HCT116 (cell line): ENCODE measurements at regions not wholly inside any gene's neighbourhood (a gene's known extent, or its start where the extent isn't known, plus 50 kb on each side); places are given as distances from the start of the nearest gene placed in this dataset.

ENCODE experiments used
- ATAC-seq: fragments of 200-7000 bp; cut with Tn5 transposase; 2 replicates; pipeline ENCODE4 v1.9.1; 2020; ENCODE audit warnings: mild to moderate bottlenecking, moderate library complexity
- BruUV-seq: library from RNA; stranded (reverse); fragments of 400-500 nt; replicated peaks from 2 replicates; lab custom pipeline; 2021; lab: Mats Ljungman, UMichigan
- CTCF ChIA-PET: fragments of 300-600 bp; sonication (Branson Sonifier 250); formaldehyde crosslinking; loops from one replicate; lab custom pipeline; 2021; ENCODE audit warnings: antibody characterized with exemption; lab: Charles Lee
- POLR2A ChIA-PET: fragments of 300-600, 350-600 bp; sonication (Branson Sonifier 250); formaldehyde crosslinking; loops from one replicate; lab custom pipeline; 2021; ENCODE audit warnings: antibody characterized with exemption; lab: Charles Lee
- RAD21 ChIA-PET, 2 experiments: fragments of 300-600 bp; sonication (Branson Sonifier 250); formaldehyde crosslinking; loops; one replicate each; lab custom pipeline; 2023; ENCODE audit warnings: low total read pairs in 2 of 2; ENCODE audit not compliant: uncharacterized antibody in 2 of 2, unreplicated experiment in 2 of 2, low non-redundant PET in 1 of 2; lab: Charles Lee
- DNase-seq: peaks from one replicate; pipeline ENCODE4 v3.0.0-alpha.2; 2010; ENCODE audit warnings: low read depth, low spot score
- H2AFZ ChIP-seq: fragments of 200-600 bp; shearing (Covaris generic), sonication (generic); 2 replicates; pipeline ENCODE4 v1.6.1; 2017; ENCODE audit warnings: low read depth, mixed run types, mixed read lengths, antibody characterized with exemption, low read length; ENCODE audit not compliant: poor library complexity, severe bottlenecking
- H3K27ac ChIP-seq: 2 replicates; pipeline ENCODE4 v1.5.1; 2012; ENCODE audit warnings: low read depth, low read length
- H3K27me3 ChIP-seq: fragments of 200-600 bp; sonication (generic); 2 replicates; pipeline ENCODE4 v1.6.1; 2016; ENCODE audit warnings: mixed run types, low read length, mixed read lengths; ENCODE audit not compliant: insufficient read depth
- H3K36me3 ChIP-seq, 2 experiments: fragments of 200-500 bp in 1 of 2; fragments of 200-600 bp in 1 of 2; sonication (Bioruptor generic) in 1 of 2; sonication (generic) in 1 of 2; 2 replicates each; pipeline versions ENCODE4 v1.5.1 to v1.6.1; 2014 to 2016; ENCODE audit warnings: low read length in 2 of 2, inconsistent platforms in 1 of 2, mixed read lengths in 1 of 2, mixed run types in 1 of 2; ENCODE audit not compliant: insufficient read depth in 2 of 2, control insufficient read depth in 1 of 2
- H3K4me1 ChIP-seq, 2 experiments: fragments of 200-600 bp in 1 of 2; sonication (generic) in 1 of 2; 2 replicates each; pipeline versions ENCODE4 v1.5.1 to v1.6.1; 2012 to 2017; ENCODE audit warnings: low read length in 2 of 2, inconsistent platforms in 1 of 2, mild to moderate bottlenecking in 1 of 2, mixed read lengths in 1 of 2, mixed run types in 1 of 2, moderate library complexity in 1 of 2; ENCODE audit not compliant: insufficient read depth in 2 of 2, control insufficient read depth in 1 of 2
- H3K4me2 ChIP-seq: fragments of 200-600 bp; sonication (generic); 2 replicates; pipeline ENCODE4 v1.6.1; 2017; ENCODE audit warnings: mixed run types, low read length, mixed read lengths
- H3K4me3 ChIP-seq, 2 experiments: fragments of 200-600 bp in 1 of 2; sonication (generic) in 1 of 2; replicated peaks in 1 of 2; 2 replicates each; pipeline ENCODE4 v1.5.1; 2011 to 2016; ENCODE audit warnings: low read length in 2 of 2, control low read depth in 1 of 2, low read depth in 1 of 2, mild to moderate bottlenecking in 1 of 2, mixed read lengths in 1 of 2, mixed run types in 1 of 2
- H3K79me2 ChIP-seq: fragments of 200-600 bp; sonication (generic); 2 replicates; pipeline ENCODE4 v1.6.1; 2017; ENCODE audit warnings: mild to moderate bottlenecking, mixed run types, low read length, moderate library complexity, mixed read lengths; ENCODE audit not compliant: insufficient read depth
- H3K9ac ChIP-seq: fragments of 200-600 bp; sonication (generic); 2 replicates; pipeline ENCODE4 v1.6.1; 2016; ENCODE audit warnings: low read length, mixed read lengths
- H3K9me2 ChIP-seq: fragments of 200-600 bp; sonication (generic), shearing (Covaris generic); 2 replicates; pipeline ENCODE4 v1.6.1; 2017; ENCODE audit warnings: mixed run types, mild to moderate bottlenecking, moderate library complexity; ENCODE audit not compliant: insufficient read depth
- H3K9me3 ChIP-seq, 2 experiments: fragments of 200-500 bp in 1 of 2; fragments of 200-600 bp in 1 of 2; sonication (Bioruptor generic) in 1 of 2; sonication (generic) in 1 of 2; 2 replicates each; pipeline ENCODE4 v1.6.1; 2014 to 2017; ENCODE audit warnings: low read length in 2 of 2, mixed read lengths in 2 of 2, inconsistent platforms in 1 of 2, low read depth in 1 of 2, mild to moderate bottlenecking in 1 of 2, mixed run types in 1 of 2, moderate library complexity in 1 of 2; ENCODE audit not compliant: control insufficient read depth in 1 of 2, insufficient read depth in 1 of 2
- H4K20me1 ChIP-seq: fragments of 200-600 bp; sonication (generic), shearing (Covaris generic); 2 replicates; pipeline ENCODE4 v1.6.1; 2017; ENCODE audit warnings: mixed run types, mild to moderate bottlenecking, moderate library complexity; ENCODE audit not compliant: insufficient read depth
- CEBPB ChIP-seq: IDR thresholded peaks from 2 replicates; pipeline ENCODE4 v1.6.1; 2012; ENCODE audit warnings: low read depth
- ELF1 ChIP-seq: IDR thresholded peaks from 2 replicates; pipeline ENCODE4 v1.6.1; 2012; ENCODE audit warnings: low read depth, borderline replicate concordance
- EZH2 ChIP-seq: fragments of 200-600 bp; sonication (generic); IDR thresholded peaks from 2 replicates; pipeline ENCODE4 v1.6.1; 2017; ENCODE audit warnings: antibody characterized with exemption, mixed run types
- EZH2phosphoT487 ChIP-seq: fragments of 200-600 bp; IDR thresholded peaks from 2 replicates; pipeline ENCODE4 v1.6.1; 2018; ENCODE audit warnings: antibody characterized with exemption, borderline replicate concordance
- FOSL1 ChIP-seq: IDR thresholded peaks from 2 replicates; pipeline ENCODE4 v1.6.1; 2012; ENCODE audit warnings: low read depth
- JUND ChIP-seq: IDR thresholded peaks from 2 replicates; pipeline ENCODE4 v1.6.1; 2012
- POLR2AphosphoS5 ChIP-seq: IDR thresholded peaks from 2 replicates; pipeline ENCODE4 v1.6.1; 2011; ENCODE audit warnings: mild to moderate bottlenecking, low read depth, low read length, moderate library complexity
- RAD21 ChIP-seq: IDR thresholded peaks from 2 replicates; pipeline ENCODE4 v1.6.1; 2012; ENCODE audit warnings: low read depth, mild to moderate bottlenecking
- SIN3A ChIP-seq: IDR thresholded peaks from 2 replicates; pipeline ENCODE4 v1.6.1; 2012; ENCODE audit warnings: low read depth
- SP1 ChIP-seq: IDR thresholded peaks from 2 replicates; pipeline ENCODE4 v1.6.1; 2012; ENCODE audit warnings: low read depth
- SRF ChIP-seq: IDR thresholded peaks from 2 replicates; pipeline ENCODE4 v1.6.1; 2012; ENCODE audit warnings: low read depth
- YY1 ChIP-seq: IDR thresholded peaks from 2 replicates; pipeline ENCODE4 v1.6.1; 2011; ENCODE audit warnings: low read length, low read depth, moderate library complexity, mild to moderate bottlenecking; ENCODE audit not compliant: insufficient replicate concordance; ENCODE audit errors: extremely low read depth
- ZNF274 ChIP-seq: fragments of 200-500 bp; sonication (Bioruptor generic); IDR thresholded peaks from 2 replicates; pipeline ENCODE4 v1.6.1; 2014; ENCODE audit warnings: mild to moderate bottlenecking, low read depth, low read length, inconsistent platforms
- intact Hi-C: fragments of 100-400 bp; cut with micrococcal nuclease; formaldehyde crosslinking; loops from 2 replicates; pipeline ENCODE4 v1.10.0; 2022
- TF ChIP-seq, protein P1 (sequence below), 3 experiments: fragments of 200-600 bp in 1 of 3; sonication (generic) in 1 of 3; IDR thresholded peaks in 2 of 3; conservative IDR thresholded peaks in 1 of 3; 2 replicates each; pipeline ENCODE4 v1.5.1; 2012 to 2017; ENCODE audit warnings: low read depth in 2 of 3, low read length in 2 of 3, antibody characterized with exemption in 1 of 3, borderline replicate concordance in 1 of 3, control low read depth in 1 of 3, mild to moderate bottlenecking in 1 of 3, mixed read lengths in 1 of 3, mixed run types in 1 of 3, moderate library complexity in 1 of 3; ENCODE audit not compliant: insufficient read depth in 1 of 3
- TF ChIP-seq, protein P2 (sequence below): IDR thresholded peaks from 2 replicates; pipeline ENCODE4 v1.6.1; 2012

DNA sequence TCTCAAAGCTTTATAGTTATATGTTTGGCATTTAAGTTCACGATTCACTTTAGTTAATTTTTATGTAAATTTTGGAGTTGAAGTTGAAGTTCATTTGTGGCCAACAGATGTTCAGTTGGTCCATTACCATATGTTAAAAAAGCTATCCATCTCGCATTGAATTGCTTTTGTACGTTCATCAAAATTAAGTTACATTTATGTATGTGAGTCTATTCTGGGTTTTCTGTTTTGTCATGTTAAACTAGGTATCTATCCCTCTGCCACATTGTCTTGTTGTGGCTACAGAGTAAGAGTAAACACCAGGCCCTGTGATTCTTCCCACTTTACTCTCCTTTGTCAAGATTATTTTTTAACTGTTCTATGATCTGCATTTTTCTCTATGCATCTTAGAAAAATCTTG, 237.3 kb downstream of the BMP2 start:
- no peak for TF ChIP-seq EZH2
- TF ChIP-seq CEBPB, result no peak
- DNase-seq (no peak), ATAC-seq (no peak)
- Histone ChIP-seq H3K27ac (no peak overlapping the region), H3K4me2 (no peak overlapping the region), H4K20me1 (no peaks in the 10 kb centered on the region), H3K9me3 (peaks cover 7 to 15% of the 10 kb centered on the region in 2 experiments), H3K27me3 (no peaks in the 10 kb centered on the region), H2AFZ (no peak overlapping the region), H3K9ac (no peak overlapping the region), H3K9me2 (no peaks in the 10 kb centered on the region), H3K4me3 (no peak overlapping the region), H3K79me2 (no peaks in the 10 kb centered on the region), H3K36me3 (no peaks in the 10 kb centered on the region; a peak in 1 of 4 replicates), H3K4me1 (no peaks in the 10 kb centered on the region)
- intact Hi-C loops, result no loop called here
- CTCF ChIA-PET, result no interaction called here
- RAD21 ChIA-PET, result no interaction called here
- BruUV-seq, result no TSS peak
- POLR2A ChIA-PET, result no interaction called here

DNA sequence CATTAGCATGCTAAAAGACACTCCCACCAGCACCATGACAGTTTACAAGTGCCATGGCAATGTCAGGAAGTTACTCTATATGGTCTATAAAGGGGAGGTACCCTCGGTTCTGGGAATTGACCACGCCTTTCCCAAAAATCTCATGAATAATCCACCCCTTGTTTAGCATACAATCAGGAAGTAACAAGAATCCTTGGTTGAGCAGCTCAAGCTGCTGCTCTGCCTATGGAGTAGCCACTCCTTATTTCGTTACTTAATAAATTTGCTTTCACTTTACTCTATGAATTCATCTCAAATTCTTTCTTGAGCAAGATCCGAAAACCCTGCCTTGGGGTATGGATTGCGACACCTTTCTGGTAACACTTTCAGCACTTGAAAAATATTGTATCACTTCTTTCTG, 243.0 kb downstream of the BMP2 start:
- H3K4me3 ChIP-seq, result no peak overlapping the region
- H3K4me2 ChIP-seq, result no peak overlapping the region
- no TSS peak for BruUV-seq
- no peaks in the 10 kb centered on the region for H3K9me2 ChIP-seq
- no peaks in the 10 kb centered on the region for H4K20me1 ChIP-seq
- H3K27ac ChIP-seq, result no peak overlapping the region
- intact Hi-C loops, result no loop called here
- H3K27me3 ChIP-seq, result no peaks in the 10 kb centered on the region
- TF ChIP-seq SRF (no peak), SIN3A (no peak), RAD21 (no peak), SP1 (no peak), POLR2AphosphoS5 (no peak), ELF1 (no peak), FOSL1 (no peak), ZNF274 (no peak), YY1 (no peak), EZH2phosphoT487 (no peak), JUND (no peak)
- TF ChIP-seq, protein P1, sequence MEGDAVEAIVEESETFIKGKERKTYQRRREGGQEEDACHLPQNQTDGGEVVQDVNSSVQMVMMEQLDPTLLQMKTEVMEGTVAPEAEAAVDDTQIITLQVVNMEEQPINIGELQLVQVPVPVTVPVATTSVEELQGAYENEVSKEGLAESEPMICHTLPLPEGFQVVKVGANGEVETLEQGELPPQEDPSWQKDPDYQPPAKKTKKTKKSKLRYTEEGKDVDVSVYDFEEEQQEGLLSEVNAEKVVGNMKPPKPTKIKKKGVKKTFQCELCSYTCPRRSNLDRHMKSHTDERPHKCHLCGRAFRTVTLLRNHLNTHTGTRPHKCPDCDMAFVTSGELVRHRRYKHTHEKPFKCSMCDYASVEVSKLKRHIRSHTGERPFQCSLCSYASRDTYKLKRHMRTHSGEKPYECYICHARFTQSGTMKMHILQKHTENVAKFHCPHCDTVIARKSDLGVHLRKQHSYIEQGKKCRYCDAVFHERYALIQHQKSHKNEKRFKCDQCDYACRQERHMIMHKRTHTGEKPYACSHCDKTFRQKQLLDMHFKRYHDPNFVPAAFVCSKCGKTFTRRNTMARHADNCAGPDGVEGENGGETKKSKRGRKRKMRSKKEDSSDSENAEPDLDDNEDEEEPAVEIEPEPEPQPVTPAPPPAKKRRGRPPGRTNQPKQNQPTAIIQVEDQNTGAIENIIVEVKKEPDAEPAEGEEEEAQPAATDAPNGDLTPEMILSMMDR (IDR thresholded peaks at IDR 0.05 in 2 of 3, conservative IDR thresholded peaks at IDR 0.05 in 1 of 3; ENCODE audit: borderline replicate concordance in 1 of 3, insufficient read depth in 1 of 3, low read depth in 2 of 3, low read length in 2 of 3), result no peak
- TF ChIP-seq, protein P2, sequence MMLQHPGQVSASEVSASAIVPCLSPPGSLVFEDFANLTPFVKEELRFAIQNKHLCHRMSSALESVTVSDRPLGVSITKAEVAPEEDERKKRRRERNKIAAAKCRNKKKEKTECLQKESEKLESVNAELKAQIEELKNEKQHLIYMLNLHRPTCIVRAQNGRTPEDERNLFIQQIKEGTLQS, result no peak
- H3K4me1 ChIP-seq, result no peaks in the 10 kb centered on the region
- ATAC-seq (no peak), DNase-seq (no peak)
- no peak overlapping the region for H3K9ac ChIP-seq
- ChIA-PET POLR2A (no interaction called here), RAD21 (no interaction called here), CTCF (no interaction called here)
- H3K79me2 ChIP-seq, result no peaks in the 10 kb centered on the region
- no peaks in the 10 kb centered on the region; a peak in 1 of 4 replicates for H3K36me3 ChIP-seq
- no peak overlapping the region for H2AFZ ChIP-seq
- H3K9me3 ChIP-seq, result peaks cover 7 to 25% of the 10 kb centered on the region in 2 experiments; a peak in 2 of 4 replicates
